Astrocyte of the spinal cord (primary cell): ENCODE measurements at regions not wholly inside any gene's neighbourhood (a gene's known extent, or its start where the extent isn't known, plus 50 kb on each side); places are given as distances from the start of the nearest gene placed in this dataset.
"Not testable (repeated sequence)": the region's sequence is repeated elsewhere in the genome, so short reads cannot be mapped to it uniquely, and the experiment has no call there.

Source experiments
- DNase-seq: peaks from one replicate; pipeline ENCODE4 v3.0.0; 2011; ENCODE audit warnings: low read depth, low spot score
- H3K4me3 ChIP-seq: 2 replicates; pipeline ENCODE4 v1.5.1; 2011; ENCODE audit warnings: low read depth, mild to moderate bottlenecking, low read length, moderate library complexity
- CTCF ChIP-seq: IDR thresholded peaks from 2 replicates; pipeline ENCODE4 v1.5.1; 2012; ENCODE audit warnings: low read depth, mild to moderate bottlenecking, low read length, inconsistent platforms
- in situ Hi-C: cut with HindIII; loops from 2 replicates; pipeline ENCODE4 v1.10.0; 2017; ENCODE audit warnings: low sequenced_read_pairs

- no peak for TF ChIP-seq CTCF
- DNase-seq, result no peak
- H3K4me3 ChIP-seq, result no peak overlapping the region
- in situ Hi-C loops, result no loop called here
Observed at GRCh38 chr1:168466714-168467131, 77.1 kb downstream of the XCL2 start.

- in situ Hi-C loops, result no loop called here
- TF ChIP-seq CTCF, result no peak
- peak; percentile 61 for DNase-seq
- no peak overlapping the region for H3K4me3 ChIP-seq
Observed at GRCh38 chr1:168466092-168466713, 77.6 kb downstream of the XCL2 start.

- H3K4me3 ChIP-seq, in situ Hi-C loops, DNase-seq: not testable (repeated sequence)
Observed at GRCh38 chr1:168461108-168461507, 82.7 kb downstream of the XCL2 start.

GRCh38 chr1:168457296-168457695, 86.5 kb downstream of the XCL2 start:
- DNase-seq, result peak; percentile 36
- H3K4me3 ChIP-seq, in situ Hi-C loops: not testable (repeated sequence)

GRCh38 chr1:168455764-168456163, 88.0 kb downstream of the XCL2 start:
- in situ Hi-C loops, result no loop called here
- DNase-seq, result no peak
- no peak for TF ChIP-seq CTCF
- no peak overlapping the region for H3K4me3 ChIP-seq

GRCh38 chr1:168454211-168454815, 89.5 kb downstream of the XCL2 start:
- peak; percentile 32 for DNase-seq
- TF ChIP-seq CTCF, result no peak
- in situ Hi-C loops, result no loop called here
- H3K4me3 ChIP-seq, result no peak overlapping the region

GRCh38 chr1:168453056-168453455, 90.7 kb downstream of the XCL2 start:
- H3K4me3 ChIP-seq, result no peak overlapping the region
- in situ Hi-C loops, result no loop called here
- TF ChIP-seq CTCF, result no peak
- DNase-seq, result no peak

GRCh38 chr1:168452329-168452728, 91.5 kb downstream of the XCL2 start:
- in situ Hi-C loops, result no loop called here
- TF ChIP-seq CTCF, result peak; percentile 37
- no peak overlapping the region for H3K4me3 ChIP-seq
- DNase-seq, result no peak
